ENCODE measurements at regions not wholly inside any gene's neighbourhood (a gene's known extent, or its start where the extent isn't known, plus 50 kb on each side); places are given as distances from the start of the nearest gene placed in this dataset.

GRCh38 chr2:176581557-176582165, 312.4 kb downstream of the MTX2 start:
- Mint-ChIP-seq H3K27me3 (ENCODE audit: unreplicated experiment) (peaks cover 2% of the 10 kb centered on the region), H3K9me3 (ENCODE audit: unreplicated experiment) (no peaks in the 10 kb centered on the region), H3K4me1 (ENCODE audit: unreplicated experiment) (peaks cover 2% of the 10 kb centered on the region), H3K36me3 (ENCODE audit: low read depth, unreplicated experiment) (no peaks in the 10 kb centered on the region), H3K27ac (ENCODE audit: unreplicated experiment) (no peak overlapping the region), H3K4me3 (ENCODE audit: unreplicated experiment) (no peak overlapping the region)
- TF ChIP-seq CTCF (IDR thresholded peaks at IDR 0.05; ENCODE audit: unreplicated experiment): no peak
- DNase-seq (ENCODE audit: low spot score): no peak

- H3K4me1 Mint-ChIP-seq (ENCODE audit: unreplicated experiment): peaks cover 2% of the 10 kb centered on the region
- H3K4me3 Mint-ChIP-seq (ENCODE audit: unreplicated experiment): no peak overlapping the region
- no peaks in the 10 kb centered on the region for H3K9me3 Mint-ChIP-seq (ENCODE audit: unreplicated experiment)
- TF ChIP-seq CTCF (IDR thresholded peaks at IDR 0.05; ENCODE audit: unreplicated experiment): no peak
- peaks cover 2% of the 10 kb centered on the region for H3K27me3 Mint-ChIP-seq (ENCODE audit: unreplicated experiment)
- no peak for DNase-seq (ENCODE audit: low spot score)
- H3K36me3 Mint-ChIP-seq (ENCODE audit: low read depth, unreplicated experiment): no peaks in the 10 kb centered on the region
- no peak overlapping the region for H3K27ac Mint-ChIP-seq (ENCODE audit: unreplicated experiment)
These were observed 312.9 kb downstream of the MTX2 start for GRCh38 chr2:176582176-176582575.

- no peak overlapping the region for H3K4me3 Mint-ChIP-seq (ENCODE audit: unreplicated experiment)
- H3K27me3 Mint-ChIP-seq (ENCODE audit: unreplicated experiment): peaks cover 5% of the 10 kb centered on the region
- H3K4me1 Mint-ChIP-seq (ENCODE audit: unreplicated experiment): peaks cover 5% of the 10 kb centered on the region
- no peak for DNase-seq (ENCODE audit: low spot score)
- TF ChIP-seq CTCF (IDR thresholded peaks at IDR 0.05; ENCODE audit: unreplicated experiment): no peak
- H3K27ac Mint-ChIP-seq (ENCODE audit: unreplicated experiment): no peak overlapping the region
- no peaks in the 10 kb centered on the region for H3K36me3 Mint-ChIP-seq (ENCODE audit: low read depth, unreplicated experiment)
- H3K9me3 Mint-ChIP-seq (ENCODE audit: unreplicated experiment): no peaks in the 10 kb centered on the region
These were observed 313.8 kb downstream of the MTX2 start for GRCh38 chr2:176582990-176583481.

GRCh38 chr2:176583607-176584006, 314.4 kb downstream of the MTX2 start:
- Mint-ChIP-seq H3K36me3 (ENCODE audit: low read depth, unreplicated experiment) (no peaks in the 10 kb centered on the region), H3K4me3 (ENCODE audit: unreplicated experiment) (no peak overlapping the region), H3K27me3 (ENCODE audit: unreplicated experiment) (peaks cover 4% of the 10 kb centered on the region), H3K4me1 (ENCODE audit: unreplicated experiment) (peaks cover 7% of the 10 kb centered on the region), H3K9me3 (ENCODE audit: unreplicated experiment) (no peaks in the 10 kb centered on the region), H3K27ac (ENCODE audit: unreplicated experiment) (no peak overlapping the region)
- no peak for TF ChIP-seq CTCF (IDR thresholded peaks at IDR 0.05; ENCODE audit: unreplicated experiment)
- no peak for DNase-seq (ENCODE audit: low spot score)

GRCh38 chr2:176584333-176584732, 315.1 kb downstream of the MTX2 start:
- peaks cover 7% of the 10 kb centered on the region for H3K4me1 Mint-ChIP-seq (ENCODE audit: unreplicated experiment)
- no peaks in the 10 kb centered on the region for H3K9me3 Mint-ChIP-seq (ENCODE audit: unreplicated experiment)
- no peak overlapping the region for H3K4me3 Mint-ChIP-seq (ENCODE audit: unreplicated experiment)
- peaks cover 4% of the 10 kb centered on the region for H3K27me3 Mint-ChIP-seq (ENCODE audit: unreplicated experiment)
- no peak for DNase-seq (ENCODE audit: low spot score)
- no peaks in the 10 kb centered on the region for H3K36me3 Mint-ChIP-seq (ENCODE audit: low read depth, unreplicated experiment)
- no peak overlapping the region for H3K27ac Mint-ChIP-seq (ENCODE audit: unreplicated experiment)
- TF ChIP-seq CTCF (IDR thresholded peaks at IDR 0.05; ENCODE audit: unreplicated experiment): no peak
